ENCODE measurements at regions not wholly inside any gene's neighbourhood (a gene's known extent, or its start where the extent isn't known, plus 50 kb on each side); places are given as distances from the start of the nearest gene placed in this dataset.

DNA sequence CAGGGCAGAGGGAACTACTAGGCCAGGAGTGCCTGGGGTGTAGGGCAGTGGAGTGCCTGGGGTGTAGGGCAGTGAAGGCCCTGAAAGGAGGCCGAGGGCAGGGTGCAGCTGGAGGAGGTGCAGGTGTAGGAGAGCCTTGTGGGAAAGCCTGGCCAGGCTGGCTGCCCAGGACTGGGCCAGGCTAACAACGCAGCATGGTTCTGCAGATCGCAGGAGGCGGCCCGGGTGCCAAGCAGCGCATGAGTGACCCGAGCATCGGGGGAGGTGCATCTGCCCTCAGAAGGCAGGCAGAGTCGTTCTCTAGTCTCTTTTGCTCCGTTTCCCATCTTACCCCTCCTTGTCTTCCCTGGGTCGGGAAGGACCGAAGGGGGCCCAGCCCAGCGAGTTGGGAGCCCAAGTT, 151.5 kb upstream of the PHACTR3 start:
- Histone ChIP-seq H3K4me3 (ENCODE audit: low read length) (no peak overlapping the region), H3K9ac (ENCODE audit: low read depth, low read length) (no peak overlapping the region), H3K36me3 (ENCODE audit: insufficient read depth, low read depth, low read length) (no peaks in the 10 kb centered on the region), H3K27me3 (ENCODE audit: insufficient read depth, low read length) (peaks cover 3% of the 10 kb centered on the region; the same call in 1 of the 2 replicates), H3K9me3 (ENCODE audit: insufficient read depth, low read depth, low read length) (no peaks in the 10 kb centered on the region), H3K27ac (ENCODE audit: low read length) (no peak overlapping the region), H3K4me1 (ENCODE audit: insufficient read depth, low read length) (peaks cover 4% of the 10 kb centered on the region; the same call in 1 of the 2 replicates)

DNA sequence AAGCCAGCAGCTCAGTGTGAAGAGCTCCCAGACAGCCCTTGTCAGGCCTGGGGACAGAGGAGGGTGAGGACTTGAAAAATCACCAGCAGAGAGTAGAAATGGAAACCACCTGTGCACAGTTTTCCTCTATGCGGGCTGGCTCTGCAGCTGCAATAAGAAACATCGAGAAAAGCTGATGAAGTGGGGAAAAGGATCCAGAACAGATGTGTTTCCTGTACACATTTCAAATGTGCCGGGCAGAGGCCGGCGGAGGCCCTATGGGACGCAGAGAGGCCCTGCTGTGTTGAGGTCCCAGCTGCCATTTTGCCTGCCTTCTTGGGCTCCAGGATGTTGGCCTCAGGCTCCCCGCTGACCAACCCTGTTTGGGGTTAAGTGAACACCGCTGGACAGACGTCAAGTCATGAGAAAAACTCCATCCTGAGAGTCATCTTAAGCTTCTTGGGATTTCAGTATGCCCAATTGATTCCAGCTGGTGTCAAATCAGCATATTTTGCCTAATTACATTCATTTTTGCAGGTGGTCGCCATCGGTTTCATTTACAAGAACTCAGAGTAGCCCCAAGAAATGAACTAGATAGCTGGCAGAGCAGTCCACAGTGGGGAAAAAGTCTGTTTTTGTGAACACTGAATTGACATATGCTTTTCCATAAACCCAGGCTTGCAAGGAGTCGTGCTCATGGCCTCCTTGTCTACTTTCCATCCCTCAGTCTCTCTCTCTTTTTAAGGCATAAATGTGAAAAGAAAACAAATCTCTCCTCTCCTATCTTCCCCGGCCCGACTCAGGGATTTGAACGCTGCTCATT, 150.4 kb upstream of the PHACTR3 start:
- Histone ChIP-seq H3K27me3 (ENCODE audit: insufficient read depth, low read length) (peaks cover 3% of the 10 kb centered on the region; the same call in 1 of the 2 replicates), H3K9me3 (ENCODE audit: insufficient read depth, low read depth, low read length) (no peaks in the 10 kb centered on the region), H3K4me3 (ENCODE audit: low read length) (no peak overlapping the region), H3K27ac (ENCODE audit: low read length) (no peak overlapping the region), H3K4me1 (ENCODE audit: insufficient read depth, low read length) (peaks cover 4% of the 10 kb centered on the region; the same call in 1 of the 2 replicates), H3K9ac (ENCODE audit: low read depth, low read length) (no peak overlapping the region), H3K36me3 (ENCODE audit: insufficient read depth, low read depth, low read length) (no peaks in the 10 kb centered on the region)

DNA sequence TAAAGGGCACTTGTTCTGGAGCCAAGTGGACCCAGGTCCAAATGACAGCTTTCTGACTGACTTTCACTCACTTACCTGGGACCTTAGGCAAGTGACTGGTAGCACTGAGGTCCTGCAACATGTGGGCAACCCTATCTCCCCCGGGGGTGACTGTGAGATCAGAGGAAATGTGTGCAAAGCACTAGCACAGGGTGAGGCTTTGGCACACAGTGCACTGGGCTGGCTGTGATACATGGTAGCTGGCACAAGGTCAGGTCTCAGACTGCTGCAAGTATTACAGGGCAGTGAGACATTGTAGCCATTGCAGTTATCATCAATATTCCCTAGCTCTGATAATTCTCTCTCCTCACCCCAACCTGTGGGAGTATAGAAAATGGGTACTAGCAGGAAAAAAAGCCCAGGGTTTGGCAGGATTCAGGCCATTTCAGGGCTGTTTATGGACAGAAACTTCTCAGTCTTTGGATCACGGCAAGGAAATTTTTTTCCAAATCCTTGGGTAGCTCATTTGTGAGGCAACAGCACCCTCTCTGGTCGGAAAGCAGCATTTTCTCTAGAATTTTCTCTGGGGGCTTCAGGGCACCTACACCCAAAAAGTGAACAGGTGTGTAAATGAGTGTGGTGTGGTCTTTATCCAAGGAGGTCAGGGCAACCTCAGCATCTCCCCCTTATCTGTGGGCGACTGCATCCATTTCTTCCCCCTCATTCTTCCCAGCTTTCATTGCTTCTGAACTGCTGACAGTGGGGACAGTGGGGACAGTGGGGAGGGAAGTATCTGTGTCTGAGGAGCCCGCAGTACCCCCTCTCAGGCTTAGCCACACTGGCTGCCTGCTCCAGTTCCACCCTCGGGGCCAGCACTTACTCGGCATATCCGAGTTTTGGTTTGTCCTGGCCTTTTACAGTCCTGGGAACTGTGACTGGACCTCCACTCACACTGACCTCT, 148.7 kb upstream of the PHACTR3 start:
- peaks cover 3% of the 10 kb centered on the region; the same call in 1 of the 2 replicates for H3K27me3 ChIP-seq (ENCODE audit: insufficient read depth, low read length)
- H3K27ac ChIP-seq (ENCODE audit: low read length): no peak overlapping the region
- no peak overlapping the region for H3K9ac ChIP-seq (ENCODE audit: low read depth, low read length)
- H3K4me3 ChIP-seq (ENCODE audit: low read length): no peak overlapping the region
- peaks cover 4% of the 10 kb centered on the region; the same call in 1 of the 2 replicates for H3K4me1 ChIP-seq (ENCODE audit: insufficient read depth, low read length)
- H3K36me3 ChIP-seq (ENCODE audit: insufficient read depth, low read depth, low read length): no peaks in the 10 kb centered on the region
- no peaks in the 10 kb centered on the region for H3K9me3 ChIP-seq (ENCODE audit: insufficient read depth, low read depth, low read length)

DNA sequence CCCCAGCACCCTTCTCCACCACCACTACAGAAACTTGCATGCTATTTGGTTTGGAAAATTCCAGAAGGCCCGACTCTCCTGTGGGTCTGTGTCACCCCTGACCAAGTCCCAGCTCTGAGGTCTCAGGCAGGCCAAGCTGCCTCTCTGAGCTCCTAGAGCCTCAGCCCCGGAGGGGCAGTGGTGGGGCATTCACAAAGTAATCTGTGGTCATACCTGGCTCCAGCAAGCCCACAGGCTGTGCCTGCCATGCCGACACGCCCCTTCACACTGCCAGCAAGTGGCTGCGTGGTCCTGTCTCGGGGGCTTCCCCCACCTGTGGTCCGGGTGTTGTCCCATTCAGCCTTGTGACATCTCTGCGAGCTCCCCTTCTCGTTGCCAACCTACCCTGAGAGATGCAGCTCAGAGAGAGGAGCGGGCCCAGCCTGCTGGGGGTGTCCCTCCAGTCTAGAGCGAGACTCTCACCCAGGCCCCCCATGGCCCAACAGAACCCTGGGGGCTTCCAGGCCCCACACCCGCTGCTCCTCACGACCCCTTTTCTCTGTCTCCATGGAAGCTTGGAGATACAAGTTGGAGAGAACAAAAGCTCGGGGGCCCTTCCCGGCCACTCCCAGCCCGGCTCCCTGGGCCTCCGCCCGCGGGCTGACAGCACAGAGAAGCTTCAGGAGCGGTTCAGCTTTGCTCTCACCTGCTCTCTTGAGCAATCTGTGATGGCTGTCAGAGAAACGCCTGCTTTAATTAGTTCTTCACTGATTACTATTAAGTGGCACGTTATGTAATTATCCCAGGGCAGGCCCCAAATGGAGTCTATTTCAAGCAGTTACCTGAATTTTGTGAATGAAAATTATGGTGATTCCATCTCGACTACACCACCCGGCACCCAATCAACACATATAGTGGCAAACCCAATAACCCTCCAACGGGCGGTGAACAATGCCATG, 147.7 kb upstream of the PHACTR3 start:
- H3K9me3 ChIP-seq (ENCODE audit: insufficient read depth, low read depth, low read length): no peaks in the 10 kb centered on the region

DNA sequence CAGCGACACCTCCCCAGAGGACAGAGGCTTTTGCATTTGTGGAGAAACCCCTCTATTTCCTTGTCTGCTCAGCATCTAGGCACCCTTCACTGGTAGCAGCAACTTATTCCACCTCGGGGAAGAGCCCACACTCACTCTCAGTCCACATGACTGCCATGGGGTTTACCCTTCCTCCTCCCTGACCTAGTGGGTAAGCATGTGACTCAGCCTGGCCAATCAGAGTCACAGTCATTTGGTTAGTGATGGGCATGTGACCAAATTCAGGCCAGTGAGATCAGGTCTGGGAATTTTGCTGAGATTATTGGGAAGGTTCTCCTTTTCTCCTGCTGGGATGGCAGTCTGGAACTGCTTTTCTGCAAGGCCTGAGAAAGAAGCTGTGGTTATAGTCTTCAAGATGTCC, 145.7 kb upstream of the PHACTR3 start:
- H3K27me3 ChIP-seq (ENCODE audit: insufficient read depth, low read length): no peaks in the 10 kb centered on the region; the same call in 1 of the 2 replicates
- no peaks in the 10 kb centered on the region; the same call in 1 of the 2 replicates for H3K4me1 ChIP-seq (ENCODE audit: insufficient read depth, low read length)
- no peaks in the 10 kb centered on the region for H3K36me3 ChIP-seq (ENCODE audit: insufficient read depth, low read depth, low read length)
- H3K4me3 ChIP-seq (ENCODE audit: low read length): no peak overlapping the region
- H3K9me3 ChIP-seq (ENCODE audit: insufficient read depth, low read depth, low read length): no peaks in the 10 kb centered on the region
- H3K9ac ChIP-seq (ENCODE audit: low read depth, low read length): no peak overlapping the region
- no peak overlapping the region for H3K27ac ChIP-seq (ENCODE audit: low read length)

More for the DNA sequence above, 147.7 kb upstream of the PHACTR3 start:
- no peak overlapping the region for H3K27ac ChIP-seq (ENCODE audit: low read length)
- H3K4me3 ChIP-seq (ENCODE audit: low read length): no peak overlapping the region
- H3K27me3 ChIP-seq (ENCODE audit: insufficient read depth, low read length): no peaks in the 10 kb centered on the region; the same call in 1 of the 2 replicates
- no peak overlapping the region for H3K9ac ChIP-seq (ENCODE audit: low read depth, low read length)
- no peaks in the 10 kb centered on the region for H3K36me3 ChIP-seq (ENCODE audit: insufficient read depth, low read depth, low read length)
- H3K4me1 ChIP-seq (ENCODE audit: insufficient read depth, low read length): peaks cover 4% of the 10 kb centered on the region; the same call in 1 of the 2 replicates

DNA sequence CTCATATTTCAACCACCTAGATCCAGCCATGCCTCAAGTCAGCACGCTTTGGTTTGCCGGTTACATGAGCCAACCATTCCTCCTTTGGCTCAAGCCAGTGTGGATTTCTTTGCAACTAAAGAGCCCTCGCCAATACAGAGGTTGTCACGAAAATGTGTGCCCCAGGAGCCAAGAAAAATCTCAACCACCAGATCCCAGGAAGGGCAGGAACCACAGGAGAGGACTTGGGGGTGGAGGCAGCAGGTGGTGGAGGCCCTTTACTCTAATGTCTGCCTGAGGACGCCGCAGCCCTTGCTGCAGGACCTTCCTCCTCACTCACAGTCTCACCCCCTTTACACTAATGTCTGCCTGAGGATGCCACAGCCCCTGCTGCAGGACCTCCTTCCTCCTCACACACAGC, 144.8 kb upstream of the PHACTR3 start:
- H3K27me3 ChIP-seq (ENCODE audit: insufficient read depth, low read length): no peaks in the 10 kb centered on the region; the same call in 1 of the 2 replicates
- H3K9ac ChIP-seq (ENCODE audit: low read depth, low read length): no peak overlapping the region
- H3K9me3 ChIP-seq (ENCODE audit: insufficient read depth, low read depth, low read length): no peaks in the 10 kb centered on the region
- no peak overlapping the region for H3K27ac ChIP-seq (ENCODE audit: low read length)
- H3K4me1 ChIP-seq (ENCODE audit: insufficient read depth, low read length): no peaks in the 10 kb centered on the region
- H3K36me3 ChIP-seq (ENCODE audit: insufficient read depth, low read depth, low read length): no peaks in the 10 kb centered on the region
- H3K4me3 ChIP-seq (ENCODE audit: low read length): no peak overlapping the region

DNA sequence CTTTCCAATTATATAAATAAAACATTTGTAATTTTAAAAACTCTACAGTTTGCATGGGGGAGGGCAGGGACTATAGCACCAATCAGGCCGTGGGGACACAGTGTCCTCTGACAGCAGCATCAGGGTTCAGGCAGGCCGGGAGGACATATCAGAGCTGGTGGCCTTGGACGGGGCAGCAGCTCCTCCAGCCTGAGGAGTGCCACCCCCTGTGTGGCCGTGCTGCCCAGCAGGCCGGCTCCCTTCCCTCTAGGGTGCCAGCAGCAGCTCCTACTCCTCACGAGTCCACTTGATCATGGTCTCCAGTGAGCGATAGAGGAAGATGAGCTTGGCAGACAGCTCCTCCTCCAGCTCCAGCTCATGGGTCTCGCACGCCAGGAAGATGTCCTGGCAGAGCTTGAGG, 144.0 kb upstream of the PHACTR3 start:
- Histone ChIP-seq H3K36me3 (ENCODE audit: insufficient read depth, low read depth, low read length) (no peaks in the 10 kb centered on the region), H3K9ac (ENCODE audit: low read depth, low read length) (no peak overlapping the region), H3K27ac (ENCODE audit: low read length) (no peak overlapping the region), H3K4me3 (ENCODE audit: low read length) (no peak overlapping the region), H3K9me3 (ENCODE audit: insufficient read depth, low read depth, low read length) (no peaks in the 10 kb centered on the region), H3K4me1 (ENCODE audit: insufficient read depth, low read length) (no peaks in the 10 kb centered on the region), H3K27me3 (ENCODE audit: insufficient read depth, low read length) (no peaks in the 10 kb centered on the region; the same call in 1 of the 2 replicates)

DNA sequence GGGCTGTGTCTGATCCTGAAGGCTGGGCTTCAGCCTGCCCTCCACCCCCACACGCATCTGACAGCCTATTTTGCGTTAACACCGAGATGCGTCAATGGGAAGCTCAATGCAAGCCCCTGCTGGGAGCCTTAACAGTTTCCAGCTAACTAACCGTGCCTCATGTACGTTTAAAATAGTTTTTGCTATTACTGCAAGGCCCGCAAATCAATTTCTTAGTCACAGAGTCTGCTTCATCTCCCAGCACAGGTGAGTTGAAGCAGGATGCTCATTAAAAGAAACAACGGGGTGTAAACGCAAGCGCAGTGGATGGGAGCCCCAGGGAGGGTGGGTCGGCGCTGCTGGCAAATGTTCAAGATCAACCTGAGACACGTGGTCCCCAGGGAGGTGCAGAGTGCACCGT, 142.8 kb upstream of the PHACTR3 start:
- no peaks in the 10 kb centered on the region for H3K36me3 ChIP-seq (ENCODE audit: insufficient read depth, low read depth, low read length)
- no peak overlapping the region for H3K27ac ChIP-seq (ENCODE audit: low read length)
- no peaks in the 10 kb centered on the region for H3K9me3 ChIP-seq (ENCODE audit: insufficient read depth, low read depth, low read length)
- no peaks in the 10 kb centered on the region; the same call in 1 of the 2 replicates for H3K27me3 ChIP-seq (ENCODE audit: insufficient read depth, low read length)
- H3K4me1 ChIP-seq (ENCODE audit: insufficient read depth, low read length): no peaks in the 10 kb centered on the region
- H3K4me3 ChIP-seq (ENCODE audit: low read length): no peak overlapping the region
- no peak overlapping the region for H3K9ac ChIP-seq (ENCODE audit: low read depth, low read length)

DNA sequence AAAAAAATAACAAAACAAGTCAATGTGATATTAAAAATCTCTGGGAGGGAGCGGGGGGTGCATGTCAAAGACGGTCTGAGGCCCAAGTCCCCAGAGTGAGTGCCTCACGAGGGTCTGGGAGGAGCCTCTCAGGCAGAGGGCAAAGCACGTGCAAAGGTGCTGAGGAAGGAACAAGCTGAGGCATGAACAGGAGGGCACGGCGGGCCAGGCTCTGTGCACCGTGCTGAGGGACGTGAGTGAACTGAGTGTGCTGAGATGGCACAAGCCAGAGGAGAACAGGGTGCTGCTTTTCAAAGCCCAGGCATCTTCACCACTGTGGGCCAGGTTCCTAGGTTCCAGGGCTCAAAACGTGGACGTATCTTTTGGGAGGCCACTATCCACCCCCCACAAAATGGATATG, 142.1 kb upstream of the PHACTR3 start:
- no peaks in the 10 kb centered on the region for H3K9me3 ChIP-seq (ENCODE audit: insufficient read depth, low read depth, low read length)
- no peak overlapping the region for H3K4me3 ChIP-seq (ENCODE audit: low read length)
- no peaks in the 10 kb centered on the region; the same call in 1 of the 2 replicates for H3K27me3 ChIP-seq (ENCODE audit: insufficient read depth, low read length)
- H3K36me3 ChIP-seq (ENCODE audit: insufficient read depth, low read depth, low read length): no peaks in the 10 kb centered on the region
- no peak overlapping the region for H3K9ac ChIP-seq (ENCODE audit: low read depth, low read length)
- no peak overlapping the region for H3K27ac ChIP-seq (ENCODE audit: low read length)
- no peaks in the 10 kb centered on the region for H3K4me1 ChIP-seq (ENCODE audit: insufficient read depth, low read length)

DNA sequence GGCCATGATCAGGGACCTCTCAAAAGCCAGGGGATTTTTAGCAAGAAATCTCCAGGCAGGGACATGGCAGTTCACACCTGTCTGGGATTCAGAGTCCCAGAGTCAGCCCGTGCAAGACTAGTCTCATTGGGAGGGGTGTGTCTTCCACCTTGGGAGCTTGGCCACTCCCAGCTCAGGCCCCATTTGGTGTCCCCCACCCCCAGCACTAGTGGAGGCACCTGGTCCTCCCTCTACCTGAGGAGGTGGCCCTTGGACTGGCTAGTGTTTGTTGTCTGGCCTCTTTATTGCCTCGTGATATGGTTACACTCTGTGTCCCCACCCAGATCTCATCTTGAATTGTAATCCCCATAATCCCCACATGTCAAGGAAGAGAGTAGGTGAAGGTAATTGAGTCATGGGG, 140.8 kb upstream of the PHACTR3 start:
- Histone ChIP-seq H3K4me1 (ENCODE audit: insufficient read depth, low read length) (no peaks in the 10 kb centered on the region), H3K27me3 (ENCODE audit: insufficient read depth, low read length) (no peaks in the 10 kb centered on the region; the same call in 1 of the 2 replicates), H3K36me3 (ENCODE audit: insufficient read depth, low read depth, low read length) (no peaks in the 10 kb centered on the region)

More for the DNA sequence above, 140.8 kb upstream of the PHACTR3 start:
- Histone ChIP-seq H3K27ac (ENCODE audit: low read length) (no peak overlapping the region), H3K4me3 (ENCODE audit: low read length) (no peak overlapping the region), H3K9ac (ENCODE audit: low read depth, low read length) (no peak overlapping the region), H3K9me3 (ENCODE audit: insufficient read depth, low read depth, low read length) (no peaks in the 10 kb centered on the region)

All from iPS-20b (cell line).